HAP-1 (cell line): ENCODE measurements at regions not wholly inside any gene's neighbourhood (a gene's known extent, or its start where the extent isn't known, plus 50 kb on each side); places are given as distances from the start of the nearest gene placed in this dataset.

Experiments used
- DNase-seq, 2 experiments: peaks; one replicate each; pipeline ENCODE4 v3.0.0-alpha.2; 2016 to 2020; ENCODE audit warnings: low spot score in 2 of 2
- H3K27me3 ChIP-seq: fragments of 250-450 bp; sonication (Bioruptor Pico); 2 replicates; pipeline ENCODE4 v1.5.1; 2020; ENCODE audit warnings: low read depth, mild to moderate bottlenecking, moderate library complexity
- H3K36me3 ChIP-seq: fragments of 250-450 bp; sonication (Bioruptor Pico); replicated peaks from 2 replicates; pipeline ENCODE4 v1.5.1; 2020; ENCODE audit warnings: mild to moderate bottlenecking
- H3K4me1 ChIP-seq: fragments of 250-450 bp; sonication (Bioruptor Pico); 2 replicates; pipeline ENCODE4 v1.5.1; 2020; ENCODE audit warnings: mild to moderate bottlenecking
- H3K4me3 ChIP-seq: fragments of 250-450 bp; sonication (Bioruptor Pico); 2 replicates; pipeline ENCODE4 v1.5.1; 2020; ENCODE audit warnings: mild to moderate bottlenecking, moderate library complexity
- H3K9me3 ChIP-seq: fragments of 250-450 bp; sonication (Bioruptor Pico); 2 replicates; pipeline ENCODE4 v1.5.1; 2020; ENCODE audit warnings: mild to moderate bottlenecking, moderate library complexity
- in situ Hi-C: fragments of 300-500 bp; cut with MboI; formaldehyde crosslinking; loops from 3 replicates; pipeline ENCODE4 v1.14.3; 2020; ENCODE audit warnings: low sequenced_read_pairs, inconsistent platforms, mixed read lengths

DNA sequence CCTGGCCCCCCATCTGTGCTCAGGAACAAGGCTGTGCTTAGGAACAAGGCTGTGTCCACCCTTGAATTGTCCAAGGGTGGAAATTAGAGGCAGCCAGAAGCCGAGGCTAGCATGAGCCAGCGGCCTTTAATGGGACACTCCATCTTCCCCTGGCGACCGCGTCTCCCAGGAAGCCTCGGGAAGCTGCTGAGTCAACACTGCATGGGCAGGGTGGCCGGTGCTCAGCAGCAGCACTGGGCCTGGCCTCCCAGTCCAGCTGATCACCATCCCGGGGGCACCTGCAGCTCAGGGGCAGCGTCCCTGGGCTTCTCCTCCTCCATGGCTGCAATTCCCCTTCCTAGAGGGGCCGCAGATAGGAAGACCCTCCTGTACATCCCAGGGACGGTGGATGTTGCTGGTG is 180.8 kb downstream of the ENGASE start:
- Histone ChIP-seq H3K36me3 (no peaks in the 10 kb centered on the region), H3K4me3 (no peak overlapping the region), H3K9me3 (no peaks in the 10 kb centered on the region), H3K4me1 (no peaks in the 10 kb centered on the region), H3K27me3 (peaks cover 68% of the 10 kb centered on the region)
- no peak for DNase-seq
- in situ Hi-C loops, result no loop called here

DNA sequence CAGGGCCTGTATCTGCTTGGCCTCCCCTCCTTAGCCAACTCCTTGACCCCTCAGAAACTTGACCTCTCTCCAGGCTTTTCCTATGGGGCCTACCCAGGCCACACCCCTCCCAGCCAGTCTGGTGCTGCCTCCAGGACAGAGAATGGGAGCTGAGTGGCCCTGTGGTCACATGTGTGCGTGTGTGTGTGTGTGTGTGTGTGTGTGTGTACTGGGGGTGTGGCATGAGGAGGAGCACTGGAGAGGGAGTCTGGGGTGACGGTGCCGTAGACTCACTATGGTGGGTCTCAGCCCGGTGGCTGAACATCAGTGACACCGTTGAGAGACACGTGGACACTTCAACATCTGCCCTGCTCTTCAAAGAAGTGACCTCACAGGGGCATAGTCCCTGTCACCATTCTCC is 180.4 kb downstream of the ENGASE start:
- Histone ChIP-seq H3K9me3 (no peaks in the 10 kb centered on the region), H3K4me1 (no peaks in the 10 kb centered on the region), H3K4me3 (no peak overlapping the region), H3K27me3 (peaks cover 72% of the 10 kb centered on the region), H3K36me3 (no peaks in the 10 kb centered on the region)
- in situ Hi-C loops, result no loop called here
- no peak for DNase-seq

DNA sequence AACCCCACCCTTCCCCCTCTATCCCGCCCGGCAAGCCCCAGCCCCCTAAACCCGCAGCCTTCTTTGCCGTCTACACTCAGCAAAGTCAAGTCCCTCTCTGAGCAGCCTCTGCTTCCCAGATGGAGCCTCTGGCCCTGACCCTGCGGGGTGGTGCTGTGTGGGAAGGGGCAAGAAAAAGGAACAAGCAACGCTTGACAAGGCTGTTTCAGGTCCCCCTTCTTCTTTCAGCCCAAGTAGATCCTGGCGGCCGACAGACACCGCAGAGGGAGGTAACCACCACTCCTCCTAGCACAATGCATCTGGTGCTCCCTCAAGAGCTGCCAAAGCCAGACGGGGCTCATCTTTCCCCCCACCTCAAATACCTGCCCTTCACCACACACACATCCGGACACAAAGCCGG is 178.3 kb downstream of the ENGASE start:
- Histone ChIP-seq H3K36me3 (no peaks in the 10 kb centered on the region), H3K9me3 (no peaks in the 10 kb centered on the region), H3K4me3 (no peak overlapping the region), H3K4me1 (no peaks in the 10 kb centered on the region), H3K27me3 (peaks cover 67% of the 10 kb centered on the region)
- in situ Hi-C loops, result no loop called here
- no peak for DNase-seq

DNA sequence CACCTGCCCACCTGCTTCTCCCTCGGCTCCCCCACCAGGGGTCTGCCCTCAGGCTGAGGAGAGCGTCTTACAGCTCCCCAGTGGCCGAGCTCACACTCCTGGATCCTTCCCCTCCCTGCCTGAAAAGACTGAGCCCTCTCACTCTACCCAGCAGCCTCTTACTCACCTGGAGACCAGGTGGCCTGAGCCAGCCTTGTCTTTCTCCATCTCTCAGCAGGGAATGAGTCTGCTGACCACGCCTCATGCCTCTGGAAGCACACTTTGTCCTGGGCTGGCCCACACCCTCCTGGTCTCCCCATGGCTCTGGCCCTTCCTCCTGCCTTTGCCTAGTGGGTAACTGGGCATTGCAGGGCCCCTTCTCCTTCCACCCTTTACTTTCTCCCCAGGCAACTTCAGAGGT is 177.2 kb downstream of the ENGASE start:
- Histone ChIP-seq H3K36me3 (no peaks in the 10 kb centered on the region), H3K4me3 (no peak overlapping the region), H3K9me3 (no peaks in the 10 kb centered on the region), H3K4me1 (no peaks in the 10 kb centered on the region), H3K27me3 (peaks cover 56% of the 10 kb centered on the region)
- in situ Hi-C loops, result no loop called here
- no peak for DNase-seq

DNA sequence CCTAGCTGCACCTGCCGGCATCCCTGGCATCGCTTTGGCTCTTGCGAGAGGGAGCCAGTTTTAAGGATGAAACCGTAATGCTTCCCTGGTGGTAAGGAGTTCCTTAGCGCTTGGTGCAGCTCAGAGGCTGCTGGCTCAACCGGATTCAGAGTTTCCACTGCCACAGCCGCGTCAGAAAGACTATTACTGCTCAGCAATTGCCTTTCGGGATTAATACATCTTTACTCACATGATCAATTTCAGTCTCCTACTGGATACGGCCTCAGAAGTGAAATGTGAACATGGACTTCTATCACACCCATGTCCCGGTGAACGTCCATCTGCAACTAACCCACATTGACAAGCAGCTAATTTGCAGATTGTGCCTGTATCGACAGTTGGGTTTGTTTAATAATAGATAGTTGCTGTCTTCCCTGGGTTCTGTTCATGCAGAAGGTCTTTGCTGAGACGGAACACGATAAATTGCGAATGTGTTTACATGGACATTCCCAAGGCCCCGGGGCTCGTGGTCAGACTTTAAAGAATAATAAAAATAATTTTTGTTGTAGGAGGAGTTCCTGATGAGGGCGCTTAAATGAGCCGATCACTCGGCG is 175.4 kb downstream of the ENGASE start:
- in situ Hi-C loops, result no loop called here
- H3K4me1 ChIP-seq, result no peaks in the 10 kb centered on the region
- no peaks in the 10 kb centered on the region for H3K36me3 ChIP-seq
- H3K4me3 ChIP-seq, result no peak overlapping the region
- H3K27me3 ChIP-seq, result peaks cover 40% of the 10 kb centered on the region
- DNase-seq, result no peak
- H3K9me3 ChIP-seq, result no peaks in the 10 kb centered on the region

DNA sequence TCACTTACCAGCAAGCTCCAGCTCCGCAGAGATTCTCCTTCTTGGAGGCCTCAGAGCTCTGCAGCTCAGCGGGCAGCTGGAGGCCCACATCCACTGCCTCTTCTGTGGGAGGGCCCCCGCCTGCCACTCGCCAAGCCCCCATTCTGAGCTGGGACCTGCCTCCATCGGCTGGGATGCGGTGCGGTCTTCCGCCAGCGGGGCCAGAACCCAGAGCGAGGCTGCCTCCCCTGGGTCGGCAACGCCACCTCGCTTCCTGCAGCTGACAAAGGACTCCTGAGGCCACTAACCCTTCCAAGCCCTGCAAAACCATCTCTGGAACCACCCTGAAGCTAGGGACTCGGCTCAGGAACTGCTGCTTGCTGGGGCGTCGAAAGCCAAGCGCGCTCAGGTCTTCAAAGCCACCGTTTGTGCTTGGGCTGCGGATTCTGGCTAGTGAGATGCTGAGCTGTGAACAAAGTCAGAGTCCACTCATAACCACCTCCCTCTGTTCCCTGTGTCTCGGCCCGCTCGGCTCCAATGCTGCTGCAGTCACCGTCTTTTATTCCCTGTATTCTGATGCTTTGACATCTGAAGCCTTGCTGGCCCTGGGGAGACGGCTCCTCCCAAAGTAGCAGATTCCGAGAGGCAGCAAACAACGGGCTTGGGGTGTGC is 174.3 kb downstream of the ENGASE start:
- Histone ChIP-seq H3K4me1 (no peaks in the 10 kb centered on the region), H3K9me3 (no peaks in the 10 kb centered on the region), H3K36me3 (no peaks in the 10 kb centered on the region), H3K27me3 (peaks cover 40% of the 10 kb centered on the region), H3K4me3 (no peak overlapping the region)
- DNase-seq, result no peak
- in situ Hi-C loops, result no loop called here

DNA sequence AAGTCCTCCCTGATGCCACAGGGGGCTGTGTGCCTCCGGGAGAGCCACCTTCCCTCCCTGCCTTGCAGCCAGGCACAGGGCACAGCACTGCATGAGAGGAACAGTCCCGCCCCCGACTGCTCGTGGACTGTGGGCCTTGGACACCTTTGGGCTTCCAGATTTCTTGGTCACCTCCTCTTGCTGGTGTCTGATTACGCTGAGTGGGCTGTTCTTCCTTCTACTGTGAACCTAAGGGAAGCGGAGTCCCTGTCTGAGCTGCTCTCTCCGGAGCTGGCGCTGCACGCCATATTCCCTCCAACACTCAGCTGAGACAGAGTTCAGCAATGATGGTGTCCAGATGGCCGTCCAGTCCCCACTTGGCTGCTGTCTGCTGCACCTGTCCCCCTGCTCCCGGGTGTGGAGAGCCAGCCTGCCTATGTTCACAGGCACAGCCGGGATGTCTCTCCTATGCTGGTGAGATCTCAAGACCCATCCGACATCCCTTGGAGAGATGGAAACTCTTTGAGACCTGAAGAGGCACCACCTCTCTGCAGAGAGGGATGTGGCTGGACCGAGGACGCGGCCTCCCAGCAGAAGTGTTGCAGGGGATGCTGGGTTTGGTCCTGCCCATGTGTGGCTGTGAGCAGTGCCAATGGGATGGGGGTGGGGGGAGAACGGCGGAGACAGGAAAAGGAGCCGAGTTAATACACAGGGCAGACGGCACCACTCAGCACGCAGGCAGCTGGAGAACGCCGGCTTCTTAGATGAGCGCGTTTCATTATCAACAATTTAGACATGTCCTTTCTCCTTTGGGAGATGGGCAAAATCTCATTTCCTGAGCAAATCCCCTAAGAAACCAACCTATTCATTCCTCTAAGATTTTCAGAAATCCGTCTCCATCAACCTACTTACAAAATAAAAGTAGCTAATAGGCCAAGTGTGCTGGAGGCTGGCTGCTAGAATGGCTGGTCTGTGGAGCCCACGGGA is 171.9 kb downstream of the ENGASE start:
- H3K27me3 ChIP-seq, result peaks cover 29% of the 10 kb centered on the region
- no peak for DNase-seq
- no peak overlapping the region for H3K4me3 ChIP-seq

DNA sequence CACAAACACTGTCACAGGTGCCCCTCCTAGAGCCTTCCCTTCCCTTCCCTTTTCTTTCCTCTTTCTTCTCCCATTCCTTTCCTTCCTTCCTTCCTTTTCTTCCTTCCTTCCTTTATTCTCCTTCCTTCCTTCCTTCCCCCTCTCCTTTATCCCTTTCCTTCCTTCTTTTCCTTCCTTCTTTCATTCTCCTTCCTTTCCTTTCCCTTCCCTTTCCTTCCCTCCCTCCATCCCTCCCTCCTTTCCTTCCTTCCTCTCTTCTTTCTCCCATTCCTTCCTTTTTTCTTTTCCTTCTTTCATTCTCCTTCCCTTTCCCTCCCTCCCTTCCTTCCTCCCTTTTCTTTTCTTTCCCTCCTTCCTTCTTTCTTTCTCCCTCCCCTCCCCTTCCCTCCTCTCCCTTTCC is 170.0 kb downstream of the ENGASE start:
- no peaks in the 10 kb centered on the region for H3K9me3 ChIP-seq
- in situ Hi-C loops, result no loop called here
- H3K27me3 ChIP-seq, result peaks cover 19% of the 10 kb centered on the region
- H3K4me3 ChIP-seq, result no peak overlapping the region
- no peaks in the 10 kb centered on the region for H3K4me1 ChIP-seq
- DNase-seq, result no peak
- no peaks in the 10 kb centered on the region for H3K36me3 ChIP-seq

More for the DNA sequence above, 171.9 kb downstream of the ENGASE start:
- in situ Hi-C loops, result no loop called here
- H3K36me3 ChIP-seq, result no peaks in the 10 kb centered on the region
- no peaks in the 10 kb centered on the region for H3K9me3 ChIP-seq
- H3K4me1 ChIP-seq, result no peaks in the 10 kb centered on the region

DNA sequence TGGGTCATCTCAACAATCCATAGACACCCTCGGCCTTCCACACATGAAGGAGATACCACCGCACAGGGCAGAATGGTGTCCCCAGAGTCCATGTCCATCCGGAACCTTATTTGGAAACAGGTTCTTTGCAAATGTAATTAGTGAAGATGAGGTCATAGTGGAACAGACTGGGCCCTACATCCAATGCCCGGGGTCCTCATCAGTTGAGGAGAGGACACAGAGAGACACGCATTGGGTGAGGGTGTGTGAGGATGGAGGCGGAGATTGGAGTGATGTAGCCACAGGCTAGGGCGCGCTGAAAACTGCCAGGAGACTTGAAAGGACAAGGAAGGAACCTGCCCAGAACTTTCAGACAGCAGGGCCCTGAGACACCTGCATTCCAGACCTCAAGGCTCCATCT is 169.4 kb downstream of the ENGASE start:
- in situ Hi-C loops, result no loop called here
- H3K4me1 ChIP-seq, result no peaks in the 10 kb centered on the region
- DNase-seq, result no peak
- no peaks in the 10 kb centered on the region for H3K9me3 ChIP-seq
- H3K27me3 ChIP-seq, result peaks cover 22% of the 10 kb centered on the region
- H3K36me3 ChIP-seq, result no peaks in the 10 kb centered on the region
- no peak overlapping the region for H3K4me3 ChIP-seq

DNA sequence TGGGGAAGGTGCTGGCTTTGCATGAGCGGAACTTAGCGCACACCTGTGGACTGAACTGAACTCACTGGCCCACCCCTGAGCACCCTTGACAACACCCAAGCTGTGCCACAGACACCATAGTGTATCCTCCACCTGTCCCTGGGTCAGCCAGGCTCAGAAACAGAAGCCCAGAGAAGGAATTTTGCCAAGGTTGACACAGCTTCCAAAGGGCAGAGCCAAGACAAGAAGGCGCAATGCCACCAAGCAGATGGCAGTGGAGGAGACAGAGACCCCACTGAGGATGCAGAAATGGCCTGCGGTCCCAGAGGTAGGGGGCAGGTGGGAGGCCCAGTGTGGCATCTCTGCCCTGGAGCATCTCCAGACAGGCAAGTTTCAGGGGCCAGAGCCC is 169.0 kb downstream of the ENGASE start:
- H3K9me3 ChIP-seq, result no peaks in the 10 kb centered on the region
- no peaks in the 10 kb centered on the region for H3K4me1 ChIP-seq
- no peaks in the 10 kb centered on the region for H3K36me3 ChIP-seq
- in situ Hi-C loops, result no loop called here
- no peak overlapping the region for H3K4me3 ChIP-seq
- no peak for DNase-seq
- peaks cover 26% of the 10 kb centered on the region for H3K27me3 ChIP-seq

DNA sequence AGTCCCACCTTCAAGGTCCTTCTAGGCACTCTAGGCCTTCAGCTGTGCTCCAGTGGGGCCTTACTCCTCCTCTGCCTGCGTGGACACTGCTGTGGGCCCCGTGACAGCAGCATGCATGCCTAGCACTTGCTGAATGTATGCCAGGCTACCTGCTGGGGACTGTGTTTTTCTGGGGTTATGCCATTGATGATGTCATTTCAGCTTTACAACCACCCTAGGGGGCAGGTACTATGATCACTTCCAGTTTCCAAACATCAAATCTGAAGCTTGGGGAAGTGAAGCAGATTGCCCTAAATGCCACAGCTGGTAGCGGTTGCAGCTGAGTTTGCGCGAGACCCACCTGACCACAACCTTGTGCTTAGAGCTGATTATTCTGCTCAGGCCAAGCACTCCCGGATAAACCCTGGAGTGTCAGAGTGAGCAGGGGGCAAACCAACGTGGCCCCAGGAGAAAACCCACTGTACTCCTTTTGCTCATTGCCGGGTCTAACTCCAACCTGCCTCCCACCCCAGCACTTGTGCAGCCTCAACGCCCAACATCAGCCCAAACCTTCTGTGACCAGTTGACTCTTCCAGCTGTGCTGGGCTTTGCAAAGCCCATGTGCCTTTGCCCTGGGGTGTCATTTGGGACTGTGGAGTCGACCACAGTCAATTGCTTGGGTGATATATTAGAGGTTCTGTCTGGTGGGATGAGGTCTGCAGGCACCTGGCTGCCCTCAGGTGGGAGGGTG is 168.4 kb downstream of the ENGASE start:
- H3K4me1 ChIP-seq, result no peaks in the 10 kb centered on the region
- H3K9me3 ChIP-seq, result no peaks in the 10 kb centered on the region
- in situ Hi-C loops, result no loop called here
- no peak for DNase-seq
- no peak overlapping the region for H3K4me3 ChIP-seq
- H3K36me3 ChIP-seq, result no peaks in the 10 kb centered on the region
- H3K27me3 ChIP-seq, result peaks cover 27% of the 10 kb centered on the region

DNA sequence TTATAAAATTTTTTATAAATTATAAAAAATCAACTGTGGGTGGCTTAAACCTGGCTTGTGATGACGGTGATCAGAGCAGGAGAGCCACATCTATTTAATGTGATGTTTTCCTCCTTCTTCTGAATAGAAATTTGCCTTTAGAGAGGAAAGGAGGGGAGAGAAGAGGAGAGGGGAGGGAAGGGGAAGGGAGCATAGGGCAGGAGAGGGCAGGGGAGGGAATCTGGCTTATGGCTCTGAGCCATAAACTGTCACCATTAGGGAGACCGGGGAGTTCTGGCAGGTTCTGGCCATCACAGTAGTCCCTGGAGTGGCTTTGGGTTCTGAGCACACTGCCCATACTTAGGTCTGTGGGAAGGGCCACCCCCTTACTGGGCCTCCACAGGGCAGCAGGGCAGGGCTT is 167.8 kb downstream of the ENGASE start:
- Histone ChIP-seq H3K36me3 (no peaks in the 10 kb centered on the region), H3K9me3 (no peaks in the 10 kb centered on the region), H3K27me3 (peaks cover 27% of the 10 kb centered on the region), H3K4me3 (no peak overlapping the region), H3K4me1 (no peaks in the 10 kb centered on the region)
- no peak for DNase-seq
- in situ Hi-C loops, result no loop called here

DNA sequence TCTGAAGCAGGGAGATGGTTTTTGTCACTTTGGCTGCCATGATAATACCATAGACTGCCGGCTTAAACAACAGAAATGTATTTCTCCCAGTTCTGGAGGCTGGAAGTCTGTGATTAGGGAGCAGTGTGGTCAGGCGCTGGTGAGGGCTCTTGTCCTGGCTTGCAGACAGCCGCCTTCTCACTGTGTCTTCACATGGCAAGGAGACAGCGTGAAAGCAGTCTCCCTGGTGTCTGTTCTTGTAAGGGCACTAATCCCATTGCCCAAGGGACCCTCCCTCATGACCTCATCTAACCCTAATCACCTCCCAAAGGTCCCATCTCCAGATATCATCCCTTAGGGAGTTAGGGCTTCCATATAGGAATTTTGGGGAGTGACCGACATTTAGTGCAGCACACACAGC is 167.0 kb downstream of the ENGASE start:
- no peak for DNase-seq
- in situ Hi-C loops, result no loop called here
- no peaks in the 10 kb centered on the region for H3K36me3 ChIP-seq
- H3K9me3 ChIP-seq, result no peaks in the 10 kb centered on the region
- H3K27me3 ChIP-seq, result peaks cover 28% of the 10 kb centered on the region
- H3K4me3 ChIP-seq, result no peak overlapping the region
- no peaks in the 10 kb centered on the region for H3K4me1 ChIP-seq
